Astrocyte of the spinal cord (primary cell): ENCODE measurements at regions not wholly inside any gene's neighbourhood (a gene's known extent, or its start where the extent isn't known, plus 50 kb on each side); places are given as distances from the start of the nearest gene placed in this dataset.
"Not testable (repeated sequence)": the region's sequence is repeated elsewhere in the genome, so short reads cannot be mapped to it uniquely, and the experiment has no call there.

ENCODE experiments used
- DNase-seq: peaks from one replicate; pipeline ENCODE4 v3.0.0; 2011; ENCODE audit warnings: low read depth, low spot score
- H3K4me3 ChIP-seq: 2 replicates; pipeline ENCODE4 v1.5.1; 2011; ENCODE audit warnings: low read depth, mild to moderate bottlenecking, low read length, moderate library complexity
- in situ Hi-C: cut with HindIII; loops from 2 replicates; pipeline ENCODE4 v1.10.0; 2017; ENCODE audit warnings: low sequenced_read_pairs
- TF ChIP-seq, protein P1 (sequence below): IDR thresholded peaks from 2 replicates; pipeline ENCODE4 v1.5.1; 2012; ENCODE audit warnings: low read depth, mild to moderate bottlenecking, low read length, inconsistent platforms

DNA sequence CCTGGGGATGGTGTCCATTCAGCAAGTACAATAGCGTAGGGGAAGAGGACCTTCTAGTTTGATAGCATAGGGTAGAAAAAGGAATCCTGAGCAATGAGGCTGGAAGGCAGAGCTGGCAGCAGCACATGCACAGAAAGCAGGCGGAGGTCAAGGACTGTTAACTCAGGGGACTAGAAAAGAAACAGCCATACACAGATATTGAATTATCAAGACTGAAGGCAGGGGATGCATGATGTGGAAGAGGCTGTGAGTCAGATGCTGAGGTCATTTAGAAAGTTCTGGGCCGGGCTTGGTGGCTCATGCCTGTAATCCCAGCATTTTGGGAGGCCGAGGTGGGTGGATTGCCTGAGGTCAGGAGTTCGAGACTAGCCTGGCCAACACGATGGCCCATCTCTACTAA is 65.6 kb downstream of the OPTC start:
- DNase-seq: peak; percentile 64
- TF ChIP-seq, protein P1, sequence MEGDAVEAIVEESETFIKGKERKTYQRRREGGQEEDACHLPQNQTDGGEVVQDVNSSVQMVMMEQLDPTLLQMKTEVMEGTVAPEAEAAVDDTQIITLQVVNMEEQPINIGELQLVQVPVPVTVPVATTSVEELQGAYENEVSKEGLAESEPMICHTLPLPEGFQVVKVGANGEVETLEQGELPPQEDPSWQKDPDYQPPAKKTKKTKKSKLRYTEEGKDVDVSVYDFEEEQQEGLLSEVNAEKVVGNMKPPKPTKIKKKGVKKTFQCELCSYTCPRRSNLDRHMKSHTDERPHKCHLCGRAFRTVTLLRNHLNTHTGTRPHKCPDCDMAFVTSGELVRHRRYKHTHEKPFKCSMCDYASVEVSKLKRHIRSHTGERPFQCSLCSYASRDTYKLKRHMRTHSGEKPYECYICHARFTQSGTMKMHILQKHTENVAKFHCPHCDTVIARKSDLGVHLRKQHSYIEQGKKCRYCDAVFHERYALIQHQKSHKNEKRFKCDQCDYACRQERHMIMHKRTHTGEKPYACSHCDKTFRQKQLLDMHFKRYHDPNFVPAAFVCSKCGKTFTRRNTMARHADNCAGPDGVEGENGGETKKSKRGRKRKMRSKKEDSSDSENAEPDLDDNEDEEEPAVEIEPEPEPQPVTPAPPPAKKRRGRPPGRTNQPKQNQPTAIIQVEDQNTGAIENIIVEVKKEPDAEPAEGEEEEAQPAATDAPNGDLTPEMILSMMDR: no peak
- no peak overlapping the region for H3K4me3 ChIP-seq
- in situ Hi-C loops: no loop called here

DNA sequence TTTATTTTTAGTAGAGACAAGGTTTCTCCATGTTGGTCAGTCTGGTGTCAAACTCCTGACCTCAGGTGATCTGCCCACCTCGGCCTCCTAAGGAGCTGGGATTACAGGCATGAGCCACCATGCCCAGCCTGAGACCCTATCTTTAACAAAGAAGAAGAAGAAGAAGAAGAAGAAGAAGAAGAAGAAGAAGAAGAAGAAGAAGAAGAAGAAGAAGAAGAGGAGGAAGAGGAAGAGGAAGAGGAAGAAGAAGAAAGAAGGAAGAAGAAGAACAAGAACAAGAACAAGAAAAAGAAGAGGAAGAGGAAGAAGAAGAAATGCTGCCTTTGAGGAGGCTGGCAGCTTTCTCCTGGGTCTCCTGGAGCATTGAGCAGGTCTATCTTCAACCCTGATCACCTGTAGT is 64.9 kb upstream of the ATP2B4 start:
- DNase-seq, H3K4me3 ChIP-seq, in situ Hi-C loops: not testable (repeated sequence)

- TF ChIP-seq, protein P1: no peak
- in situ Hi-C loops: no loop called here
- no peak for DNase-seq
- no peak overlapping the region for H3K4me3 ChIP-seq
These were observed 63.3 kb upstream of the ATP2B4 start for GRCh38 chr1:203563291-203563690.

DNA sequence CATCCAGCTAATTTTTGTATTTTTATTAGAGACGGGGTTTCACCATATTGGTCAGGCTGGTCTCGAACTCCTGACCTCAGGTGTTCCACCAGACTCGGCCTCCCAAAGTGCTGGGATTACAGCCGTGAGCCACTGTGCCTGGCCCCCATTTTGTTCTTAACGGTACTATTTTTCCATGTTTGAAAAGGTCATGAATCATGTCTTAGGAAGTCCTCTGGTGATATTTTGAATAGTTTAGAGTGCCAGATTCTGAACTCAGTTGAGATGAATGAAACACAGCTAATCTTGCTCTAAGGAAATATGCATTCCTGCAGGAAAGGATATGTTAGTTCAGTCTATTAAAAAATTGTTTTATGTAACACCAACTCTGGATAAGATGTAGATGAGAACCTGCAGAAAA is 62.6 kb upstream of the ATP2B4 start:
- in situ Hi-C loops: no loop called here
- no peak overlapping the region for H3K4me3 ChIP-seq
- TF ChIP-seq, protein P1: no peak
- DNase-seq: peak; percentile 6

GRCh38 chr1:203565049-203565448 is 61.6 kb upstream of the ATP2B4 start:
- DNase-seq: no peak
- no peak overlapping the region for H3K4me3 ChIP-seq
- TF ChIP-seq, protein P1: no peak
- in situ Hi-C loops: no loop called here

DNA sequence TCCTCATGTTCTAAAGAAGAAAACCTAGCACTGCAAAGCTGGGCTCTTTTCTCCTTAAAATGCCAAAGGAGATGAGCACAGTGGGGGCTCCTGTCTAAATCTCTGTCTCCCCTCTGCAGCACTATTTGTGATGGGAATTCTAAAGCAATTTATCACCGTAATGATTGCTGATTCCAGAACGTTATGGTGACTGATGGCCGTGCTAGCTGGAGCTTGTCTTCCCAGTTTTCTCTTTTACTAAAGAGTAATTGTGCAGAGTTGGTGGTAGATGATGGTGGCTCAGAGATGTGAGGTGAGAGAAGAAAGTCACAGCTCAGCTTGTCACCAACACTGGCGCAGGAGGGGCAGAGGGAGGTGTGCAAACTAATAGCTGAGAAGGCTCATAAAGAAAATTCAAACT is 60.7 kb upstream of the ATP2B4 start:
- no peak overlapping the region for H3K4me3 ChIP-seq
- no peak for DNase-seq
- in situ Hi-C loops: no loop called here
- TF ChIP-seq, protein P1: no peak

- in situ Hi-C loops, H3K4me3 ChIP-seq, DNase-seq: not testable (repeated sequence)
These were observed 59.7 kb upstream of the ATP2B4 start for GRCh38 chr1:203566966-203567365.

- TF ChIP-seq, protein P1: no peak
- DNase-seq: no peak
- no peak overlapping the region for H3K4me3 ChIP-seq
- in situ Hi-C loops: no loop called here
These were observed 59.0 kb upstream of the ATP2B4 start for GRCh38 chr1:203567596-203567995.
